A549 (cell line): ENCODE measurements at regions not wholly inside any gene's neighbourhood (a gene's known extent, or its start where the extent isn't known, plus 50 kb on each side); places are given as distances from the start of the nearest gene placed in this dataset.

Experiments
- ATAC-seq, 2 experiments: fragments of 200-7000 bp in 1 of 2; fragments of >200 bp in 1 of 2; cut with Nextera tagmentation in 1 of 2; cut with Tn5 transposase in 1 of 2; 3 replicates each; pipeline versions ENCODE4 v1.8.0 to v1.9.1; 2018 to 2020; ENCODE audit warnings: mild to moderate bottlenecking in 1 of 2, moderate library complexity in 1 of 2
- CTCF ChIA-PET: fragments of 300-600 bp; sonication (Branson Sonifier 250); formaldehyde crosslinking; extraction: SDS; loops from one replicate; lab custom pipeline; 2021; ENCODE audit warnings: antibody characterized with exemption, inconsistent platforms; lab: Yijun Ruan, JAX
- POLR2A ChIA-PET: fragments of 350-600 bp; formaldehyde crosslinking; extraction: SDS; loops from one replicate; lab custom pipeline; 2021; ENCODE audit warnings: antibody characterized with exemption, inconsistent platforms; lab: Yijun Ruan, JAX
- DNase-seq, 2 experiments: peaks; one replicate each; pipeline versions ENCODE4 v3.0.0 to v3.0.0-alpha.2; 2011 to 2016; ENCODE audit warnings: low read depth in 1 of 2, low spot score in 1 of 2
- FAIRE-seq: peaks from 2 replicates; lab custom pipeline; 2011; peaks lifted over from hg19 to GRCh38; lab: Jason Lieb, UNC
- H3K27ac ChIP-seq, 2 experiments: fragments of >200 bp; sonication (Bioruptor Twin); formaldehyde crosslinking; 3 replicates each; pipeline ENCODE4 v1.5.1; 2016 to 2017
- H3K4me1 ChIP-seq: fragments of >200 bp; sonication (Bioruptor Twin); formaldehyde crosslinking; 3 replicates; pipeline ENCODE4 v1.6.1; 2016
- H3K4me2 ChIP-seq: fragments of >200 bp; sonication (Bioruptor Twin); formaldehyde crosslinking; 3 replicates; pipeline ENCODE4 v1.6.1; 2016
- H3K4me3 ChIP-seq: fragments of >200 bp; sonication (Bioruptor Twin); formaldehyde crosslinking; 3 replicates; pipeline ENCODE4 v1.5.1; 2016
- H3K9me3 ChIP-seq: fragments of >200 bp; sonication (Bioruptor Twin); formaldehyde crosslinking; 3 replicates; pipeline ENCODE4 v1.6.1; 2016
- BHLHE40 ChIP-seq: IDR thresholded peaks from 2 replicates; pipeline ENCODE4 v1.6.1; 2012; ENCODE audit warnings: low read depth, low read length, inconsistent platforms
- CBX2 ChIP-seq: fragments of 200-600 bp; sonication (generic); IDR thresholded peaks from 2 replicates; pipeline ENCODE4 v1.6.1; 2016; ENCODE audit warnings: low read depth, mild to moderate bottlenecking, borderline replicate concordance
- CEBPB ChIP-seq, 2 experiments: fragments of >200 bp in 1 of 2; sonication (Bioruptor Twin) in 1 of 2; formaldehyde crosslinking in 1 of 2; IDR thresholded peaks; 2 replicates each; pipeline ENCODE4 v1.6.1; 2012 to 2016
- CHD2 ChIP-seq: fragments of 150-350 bp; IDR thresholded peaks from 2 replicates; pipeline ENCODE4 v1.6.1; 2014; ENCODE audit warnings: low read length; ENCODE audit not compliant: partially characterized antibody
- CHD4 ChIP-seq: fragments of 200-600 bp; sonication (generic); IDR thresholded peaks from 2 replicates; pipeline ENCODE4 v1.6.1; 2016; ENCODE audit warnings: antibody characterized with exemption, mild to moderate bottlenecking, borderline replicate concordance
- EHF ChIP-seq: fragments of 250-450 bp; sonication (Bioruptor Pico); IDR thresholded peaks from 2 replicates; pipeline ENCODE4 v1.5.0; 2020; ENCODE audit warnings: mild to moderate bottlenecking
- EHMT2 ChIP-seq: fragments of 200-600 bp; sonication (generic); IDR thresholded peaks from 2 replicates; pipeline ENCODE4 v1.6.1; 2016; ENCODE audit warnings: antibody characterized with exemption, low read depth, mild to moderate bottlenecking, moderate library complexity
- ELK1 ChIP-seq: fragments of 150-350 bp; IDR thresholded peaks from 2 replicates; pipeline ENCODE4 v1.6.1; 2014; ENCODE audit warnings: low read depth, mild to moderate bottlenecking, low read length
- EP300 ChIP-seq, 2 experiments: fragments of >200 bp; sonication (Bioruptor Twin); formaldehyde crosslinking; IDR thresholded peaks; 2 replicates in 1 of 2; 3 replicates in 1 of 2; pipeline ENCODE4 v1.6.1; 2016 to 2017
- ESRRA ChIP-seq: fragments of 150-350 bp; IDR thresholded peaks from 2 replicates; pipeline ENCODE4 v1.6.1; 2014; ENCODE audit warnings: mild to moderate bottlenecking, low read length, borderline replicate concordance
- FOSL2 ChIP-seq, 2 experiments: fragments of 450-650 bp in 1 of 2; fragments of >200 bp in 1 of 2; sonication (Bioruptor Twin) in 1 of 2; formaldehyde crosslinking; IDR thresholded peaks; 2 replicates each; pipeline versions ENCODE4 v1.5.0 to v1.6.1; 2016 to 2020; ENCODE audit warnings: mild to moderate bottlenecking in 1 of 2, moderate library complexity in 1 of 2
- GATA3 ChIP-seq: IDR thresholded peaks from 2 replicates; pipeline ENCODE4 v1.6.1; 2012; ENCODE audit warnings: borderline replicate concordance
- HDAC2 ChIP-seq: fragments of 200-600 bp; sonication (generic); IDR thresholded peaks from 2 replicates; pipeline ENCODE4 v1.6.1; 2016
- HEYL ChIP-seq: fragments of 250-450 bp; sonication (Bioruptor Pico); IDR thresholded peaks from 2 replicates; pipeline ENCODE4 v1.8.0; 2021; ENCODE audit warnings: mild to moderate bottlenecking, moderate library complexity
- HOXA7 ChIP-seq: fragments of 250-450 bp; sonication (Bioruptor Pico); IDR thresholded peaks from 2 replicates; pipeline ENCODE4 v1.5.0; 2020; ENCODE audit warnings: mild to moderate bottlenecking, moderate library complexity
- HOXB13 ChIP-seq: fragments of 250-450 bp; sonication (Bioruptor Pico); IDR thresholded peaks from 2 replicates; pipeline ENCODE4 v1.5.0; 2020; ENCODE audit warnings: low read depth, mild to moderate bottlenecking, moderate library complexity
- HOXB5 ChIP-seq: fragments of 250-450 bp; sonication (Bioruptor Pico); IDR thresholded peaks from 2 replicates; pipeline ENCODE4 v1.5.0; 2020; ENCODE audit warnings: mild to moderate bottlenecking, moderate library complexity
- JUN ChIP-seq, 2 experiments: fragments of >200 bp; sonication (Bioruptor Twin); formaldehyde crosslinking; IDR thresholded peaks; 2 replicates in 1 of 2; 3 replicates in 1 of 2; pipeline ENCODE4 v1.6.1; 2016 to 2017
- JUNB ChIP-seq: fragments of >200 bp; sonication (Bioruptor Twin); formaldehyde crosslinking; IDR thresholded peaks from 2 replicates; pipeline ENCODE4 v1.6.1; 2016
- MAFK ChIP-seq: fragments of 450-650 bp; IDR thresholded peaks from 2 replicates; pipeline ENCODE4 v1.6.1; 2014; ENCODE audit not compliant: partially characterized antibody
- MAZ ChIP-seq: fragments of 150-350 bp; IDR thresholded peaks from 2 replicates; pipeline ENCODE4 v1.6.1; 2014; ENCODE audit warnings: antibody characterized with exemption, low read depth, low read length, borderline replicate concordance
- NR3C1 ChIP-seq: fragments of >200 bp; sonication (Bioruptor Twin); formaldehyde crosslinking; IDR thresholded peaks from 3 replicates; pipeline ENCODE4 v1.6.1; 2017
- RAD21 ChIP-seq, 2 experiments: fragments of >200 bp in 1 of 2; sonication (Bioruptor Twin) in 1 of 2; formaldehyde crosslinking in 1 of 2; IDR thresholded peaks in 1 of 2; conservative IDR thresholded peaks in 1 of 2; 2 replicates in 1 of 2; 3 replicates in 1 of 2; pipeline ENCODE4 v1.6.1; 2012 to 2018; ENCODE audit warnings: inconsistent platforms in 1 of 2
- RCOR1 ChIP-seq: fragments of 150-350 bp; IDR thresholded peaks from 2 replicates; pipeline ENCODE4 v1.6.1; 2014; ENCODE audit warnings: antibody characterized with exemption, low read length, low read depth
- REST ChIP-seq: fragments of 200-600 bp; sonication (generic); IDR thresholded peaks from 2 replicates; pipeline ENCODE4 v1.6.1; 2016; ENCODE audit warnings: antibody characterized with exemption, mild to moderate bottlenecking, moderate library complexity
- TFCP2L1 ChIP-seq: fragments of 250-450 bp; sonication (Bioruptor Pico); IDR thresholded peaks from 2 replicates; pipeline ENCODE4 v1.5.0; 2021; ENCODE audit warnings: mild to moderate bottlenecking
- ZC3H11A ChIP-seq: fragments of 450-650 bp; IDR thresholded peaks from 2 replicates; pipeline ENCODE4 v1.6.1; 2014; ENCODE audit warnings: antibody characterized with exemption, mild to moderate bottlenecking
- ZFP36 ChIP-seq: fragments of 450-650 bp; IDR thresholded peaks from 2 replicates; pipeline ENCODE4 v1.6.1; 2014; ENCODE audit warnings: borderline replicate concordance; ENCODE audit not compliant: partially characterized antibody
- WGBS: methylation state at CpG from one replicate; pipeline ENCODE4 v1.1.6; 2017; ENCODE audit errors: missing lambda C conversion rate; 5-methylcytosine and 5-hydroxymethylcytosine counted together
- TF ChIP-seq, protein P1 (sequence below): IDR thresholded peaks from 2 replicates; pipeline ENCODE4 v1.6.1; 2012
- TF ChIP-seq, protein P2 (sequence below): fragments of 450-650 bp; IDR thresholded peaks from 2 replicates; pipeline ENCODE4 v1.6.1; 2014; ENCODE audit warnings: antibody characterized with exemption
- TF ChIP-seq, protein P3 (sequence below): fragments of >200 bp; sonication (Bioruptor Twin); formaldehyde crosslinking; IDR thresholded peaks from 3 replicates; pipeline ENCODE4 v1.6.1; 2016

DNA sequence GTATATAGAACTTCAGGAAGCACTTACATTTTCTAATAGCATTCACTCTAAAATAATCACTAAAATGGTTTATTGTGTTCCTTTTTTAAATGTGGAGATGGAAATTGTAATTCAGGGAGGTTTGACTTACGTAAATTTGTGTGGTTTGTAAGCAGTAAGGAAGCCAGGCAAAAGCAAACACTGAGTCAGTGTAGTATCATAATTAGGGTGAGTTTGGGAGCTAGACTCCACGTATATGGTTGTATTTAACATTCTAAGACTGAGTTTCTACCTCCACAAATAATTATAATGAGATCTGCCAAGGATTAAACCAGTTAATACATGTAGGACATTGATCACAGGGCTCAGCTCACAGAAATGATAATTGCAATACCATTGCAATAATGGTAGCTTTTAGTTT lies 425.5 kb downstream of the CBLN4 start:
- H3K27ac ChIP-seq: no peak overlapping the region
- H3K4me3 ChIP-seq: no peak overlapping the region
- H3K4me1 ChIP-seq: no peaks in the 10 kb centered on the region
- ATAC-seq: no peak
- ChIA-PET POLR2A (no interaction called here), CTCF (no interaction called here)
- TF ChIP-seq ESRRA: no peak
- no peak for TF ChIP-seq ZC3H11A
- TF ChIP-seq FOSL2 (IDR thresholded peaks at IDR 0.05): no peak
- no peak for TF ChIP-seq FOSL2 (CRISPR knock-in tag; IDR thresholded peaks at IDR 0.05)
- TF ChIP-seq HOXA7: no peak
- no peak for TF ChIP-seq EP300 (IDR thresholded peaks at IDR 0.05)
- no peak for TF ChIP-seq CBX2
- TF ChIP-seq, protein P1, sequence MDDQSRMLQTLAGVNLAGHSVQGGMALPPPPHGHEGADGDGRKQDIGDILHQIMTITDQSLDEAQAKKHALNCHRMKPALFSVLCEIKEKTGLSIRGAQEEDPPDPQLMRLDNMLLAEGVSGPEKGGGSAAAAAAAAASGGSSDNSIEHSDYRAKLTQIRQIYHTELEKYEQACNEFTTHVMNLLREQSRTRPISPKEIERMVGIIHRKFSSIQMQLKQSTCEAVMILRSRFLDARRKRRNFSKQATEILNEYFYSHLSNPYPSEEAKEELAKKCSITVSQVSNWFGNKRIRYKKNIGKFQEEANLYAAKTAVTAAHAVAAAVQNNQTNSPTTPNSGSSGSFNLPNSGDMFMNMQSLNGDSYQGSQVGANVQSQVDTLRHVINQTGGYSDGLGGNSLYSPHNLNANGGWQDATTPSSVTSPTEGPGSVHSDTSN: no peak
- no peak for TF ChIP-seq RCOR1
- TF ChIP-seq, protein P2, sequence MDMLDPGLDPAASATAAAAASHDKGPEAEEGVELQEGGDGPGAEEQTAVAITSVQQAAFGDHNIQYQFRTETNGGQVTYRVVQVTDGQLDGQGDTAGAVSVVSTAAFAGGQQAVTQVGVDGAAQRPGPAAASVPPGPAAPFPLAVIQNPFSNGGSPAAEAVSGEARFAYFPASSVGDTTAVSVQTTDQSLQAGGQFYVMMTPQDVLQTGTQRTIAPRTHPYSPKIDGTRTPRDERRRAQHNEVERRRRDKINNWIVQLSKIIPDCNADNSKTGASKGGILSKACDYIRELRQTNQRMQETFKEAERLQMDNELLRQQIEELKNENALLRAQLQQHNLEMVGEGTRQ: no peak
- no peak for TF ChIP-seq HOXB5 (CRISPR knock-in tag)
- no peak for TF ChIP-seq BHLHE40
- no peak for TF ChIP-seq JUN (IDR thresholded peaks at IDR 0.05)
- TF ChIP-seq JUNB: no peak
- no peak for TF ChIP-seq CHD4
- TF ChIP-seq TFCP2L1: no peak
- no peak for TF ChIP-seq HEYL (CRISPR knock-in tag)
- no peak for TF ChIP-seq REST
- no peak for TF ChIP-seq HOXB13 (CRISPR knock-in tag)
- no peak for TF ChIP-seq CEBPB (IDR thresholded peaks at IDR 0.05)
- no peak for TF ChIP-seq EHF (CRISPR knock-in tag)
- DNase-seq: no peak
- no peak for FAIRE-seq
- H3K4me2 ChIP-seq: no peak overlapping the region
- WGBS: 0% methylated on average over 2 of the region's 2 CpGs
- H3K9me3 ChIP-seq: no peaks in the 10 kb centered on the region; the same call in 2 of the 3 replicates

DNA sequence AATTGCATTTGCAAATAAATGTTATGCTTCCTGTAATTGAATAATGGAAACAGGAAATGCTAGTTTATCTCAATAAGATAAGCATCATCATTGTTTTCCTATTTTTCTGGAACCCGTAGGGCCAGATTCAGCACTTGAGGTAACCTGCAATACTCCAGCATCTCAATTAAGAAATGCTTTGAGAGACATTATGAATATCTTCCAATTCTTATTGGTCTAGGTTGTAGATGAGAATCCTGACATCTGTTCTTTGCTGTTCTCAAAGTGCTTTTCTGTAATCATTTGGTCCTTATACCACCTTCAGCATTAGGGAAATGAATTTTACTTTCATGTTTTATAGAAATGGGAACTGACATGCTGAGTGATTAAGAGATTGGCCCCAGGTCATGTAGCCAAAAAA lies 428.3 kb downstream of the CBLN4 start:
- DNase-seq: no peak
- FAIRE-seq: no peak
- ChIA-PET POLR2A (no interaction called here), CTCF (no interaction called here)
- Histone ChIP-seq H3K27ac (no peak overlapping the region), H3K9me3 (no peaks in the 10 kb centered on the region; the same call in 2 of the 3 replicates), H3K4me2 (no peak overlapping the region), H3K4me3 (no peak overlapping the region), H3K4me1 (no peaks in the 10 kb centered on the region)
- ATAC-seq: no peak
- 3% methylated on average over 1 of the region's 1 CpG for WGBS
- TF ChIP-seq HOXB5 (CRISPR knock-in tag): no peak
- TF ChIP-seq, protein P3, sequence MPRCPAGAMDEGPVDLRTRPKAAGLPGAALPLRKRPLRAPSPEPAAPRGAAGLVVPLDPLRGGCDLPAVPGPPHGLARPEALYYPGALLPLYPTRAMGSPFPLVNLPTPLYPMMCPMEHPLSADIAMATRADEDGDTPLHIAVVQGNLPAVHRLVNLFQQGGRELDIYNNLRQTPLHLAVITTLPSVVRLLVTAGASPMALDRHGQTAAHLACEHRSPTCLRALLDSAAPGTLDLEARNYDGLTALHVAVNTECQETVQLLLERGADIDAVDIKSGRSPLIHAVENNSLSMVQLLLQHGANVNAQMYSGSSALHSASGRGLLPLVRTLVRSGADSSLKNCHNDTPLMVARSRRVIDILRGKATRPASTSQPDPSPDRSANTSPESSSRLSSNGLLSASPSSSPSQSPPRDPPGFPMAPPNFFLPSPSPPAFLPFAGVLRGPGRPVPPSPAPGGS: no peak
- no peak for TF ChIP-seq MAZ
- no peak for TF ChIP-seq EHMT2
- no peak for TF ChIP-seq RAD21 (conservative IDR thresholded peaks at IDR 0.05 in 1 of 2, IDR thresholded peaks at IDR 0.05 in 1 of 2)
- no peak for TF ChIP-seq BHLHE40
- no peak for TF ChIP-seq FOSL2 (IDR thresholded peaks at IDR 0.05)
- no peak for TF ChIP-seq FOSL2 (CRISPR knock-in tag; IDR thresholded peaks at IDR 0.05)
- TF ChIP-seq, protein P1: no peak
- no peak for TF ChIP-seq MAFK
- no peak for TF ChIP-seq NR3C1
- TF ChIP-seq ZFP36: no peak
- no peak for TF ChIP-seq ELK1
- TF ChIP-seq GATA3: no peak
- no peak for TF ChIP-seq CHD2
- no peak for TF ChIP-seq HOXB13 (CRISPR knock-in tag)
- no peak for TF ChIP-seq HDAC2
